ENCODE measurements at regions not wholly inside any gene's neighbourhood (a gene's known extent, or its start where the extent isn't known, plus 50 kb on each side); places are given as distances from the start of the nearest gene placed in this dataset.

DNA sequence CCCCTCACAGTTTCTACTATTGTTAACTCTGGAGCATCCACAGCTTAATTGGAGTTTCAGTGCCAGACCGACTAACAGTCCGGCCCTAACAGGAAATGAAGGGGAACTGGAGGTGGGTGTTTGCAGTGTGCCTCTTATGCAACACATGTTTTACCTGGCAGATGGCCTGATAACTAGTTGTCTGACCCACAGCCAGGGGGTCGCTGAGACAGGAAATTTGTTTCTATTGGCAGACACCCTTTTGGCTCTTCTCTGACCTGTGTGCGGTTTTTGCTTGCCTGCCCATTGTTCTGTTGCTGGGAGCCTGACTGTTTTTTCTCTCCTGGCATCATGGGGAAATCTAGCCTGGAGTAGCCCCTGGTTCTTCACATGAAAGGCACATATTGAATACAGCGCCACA, 1329.8 kb downstream of the DSC3 start (continued):
- TF ChIP-seq POLR2AphosphoS2 (IDR thresholded peaks at IDR 0.05; ENCODE audit: low read depth, low read length) (no peak), NKRF (conservative IDR thresholded peaks at IDR 0.05) (no peak), MTA2 (IDR thresholded peaks at IDR 0.05; ENCODE audit: low read depth) (no peak)

GRCh38 chr18:29711932-29712331, 1330.6 kb downstream of the DSC3 start:
- in situ Hi-C loops (cut with MboI), result no loop called here
- H3K4me3 ChIP-seq, result no peak overlapping the region
- H3K79me2 ChIP-seq (ENCODE audit: control insufficient read depth, insufficient read depth, low read length), result no peaks in the 10 kb centered on the region
- no peaks in the 10 kb centered on the region for H4K20me1 ChIP-seq (ENCODE audit: control insufficient read depth, insufficient read depth)
- no peak overlapping the region for H3K27ac ChIP-seq (ENCODE audit: control insufficient read depth, insufficient read depth)
- no peak for FAIRE-seq
- no TSS peak for BruUV-seq (replicated peaks)
- H2AFZ ChIP-seq (ENCODE audit: control insufficient read depth, low read depth, low read length), result no peak overlapping the region
- SMC1A ChIA-PET (ENCODE audit: uncharacterized antibody, unreplicated experiment), result no interaction called here
- 42% methylated on average over 8 of the region's 8 CpGs for WGBS (ENCODE audit: insufficient coverage, insufficient replicate concordance, low lambda C conversion rate, missing lambda C conversion rate)
- ATAC-seq, result no peak
- intact Hi-C loops (cut with micrococcal nuclease; ENCODE audit: unreplicated experiment), result no loop called here
- CTCF ChIA-PET, result no interaction called here
- H3K4me2 ChIP-seq (ENCODE audit: control insufficient read depth, insufficient read depth), result no peak overlapping the region
- H3K27me3 ChIP-seq (replicated peaks in 1 of 2; ENCODE audit: control insufficient read depth in 2 of 2, insufficient read depth in 2 of 2, low read length in 1 of 2), result no peaks in the 10 kb centered on the region
- H3K9ac ChIP-seq (ENCODE audit: control insufficient read depth, insufficient read depth, low read length), result no peak overlapping the region
- no peaks in the 10 kb centered on the region for H3K9me3 ChIP-seq (replicated peaks; ENCODE audit: control insufficient read depth, insufficient read depth, low read length)
- DNase-seq (ENCODE audit: low read depth, low spot score), result no peak
- POLR2A ChIA-PET, result no interaction called here
- H3K36me3 ChIP-seq (ENCODE audit: control insufficient read depth in 2 of 2, insufficient read depth in 2 of 2, low read length in 1 of 2), result no peaks in the 10 kb centered on the region
- RAD21 ChIA-PET (ENCODE audit: unreplicated experiment), result no interaction called here
- no peaks in the 10 kb centered on the region for H3K4me1 ChIP-seq (ENCODE audit: control insufficient read depth, insufficient read depth, low read length)
- TF ChIP-seq POU2F2 (IDR thresholded peaks at IDR 0.05; ENCODE audit: borderline replicate concordance, low read depth, low read length) (no peak), SPI1 (IDR thresholded peaks at IDR 0.05; ENCODE audit: borderline replicate concordance, insufficient read depth, low read depth, low read length) (no peak), HSF1 (IDR thresholded peaks at IDR 0.05; ENCODE audit: low read depth, low read length) (no peak), SMAD5 (IDR thresholded peaks at IDR 0.05; ENCODE audit: low read depth) (no peak), POLR2AphosphoS2 (IDR thresholded peaks at IDR 0.05; ENCODE audit: low read depth, low read length) (no peak), ZBTB33 (IDR thresholded peaks at IDR 0.05) (no peak), CBX5 (IDR thresholded peaks at IDR 0.05; ENCODE audit: low read depth) (no peak), CHD4 (IDR thresholded peaks at IDR 0.05) (no peak), SUZ12 (IDR thresholded peaks at IDR 0.05; ENCODE audit: unreplicated experiment) (no peak)
- TF ChIP-seq, protein P1, sequence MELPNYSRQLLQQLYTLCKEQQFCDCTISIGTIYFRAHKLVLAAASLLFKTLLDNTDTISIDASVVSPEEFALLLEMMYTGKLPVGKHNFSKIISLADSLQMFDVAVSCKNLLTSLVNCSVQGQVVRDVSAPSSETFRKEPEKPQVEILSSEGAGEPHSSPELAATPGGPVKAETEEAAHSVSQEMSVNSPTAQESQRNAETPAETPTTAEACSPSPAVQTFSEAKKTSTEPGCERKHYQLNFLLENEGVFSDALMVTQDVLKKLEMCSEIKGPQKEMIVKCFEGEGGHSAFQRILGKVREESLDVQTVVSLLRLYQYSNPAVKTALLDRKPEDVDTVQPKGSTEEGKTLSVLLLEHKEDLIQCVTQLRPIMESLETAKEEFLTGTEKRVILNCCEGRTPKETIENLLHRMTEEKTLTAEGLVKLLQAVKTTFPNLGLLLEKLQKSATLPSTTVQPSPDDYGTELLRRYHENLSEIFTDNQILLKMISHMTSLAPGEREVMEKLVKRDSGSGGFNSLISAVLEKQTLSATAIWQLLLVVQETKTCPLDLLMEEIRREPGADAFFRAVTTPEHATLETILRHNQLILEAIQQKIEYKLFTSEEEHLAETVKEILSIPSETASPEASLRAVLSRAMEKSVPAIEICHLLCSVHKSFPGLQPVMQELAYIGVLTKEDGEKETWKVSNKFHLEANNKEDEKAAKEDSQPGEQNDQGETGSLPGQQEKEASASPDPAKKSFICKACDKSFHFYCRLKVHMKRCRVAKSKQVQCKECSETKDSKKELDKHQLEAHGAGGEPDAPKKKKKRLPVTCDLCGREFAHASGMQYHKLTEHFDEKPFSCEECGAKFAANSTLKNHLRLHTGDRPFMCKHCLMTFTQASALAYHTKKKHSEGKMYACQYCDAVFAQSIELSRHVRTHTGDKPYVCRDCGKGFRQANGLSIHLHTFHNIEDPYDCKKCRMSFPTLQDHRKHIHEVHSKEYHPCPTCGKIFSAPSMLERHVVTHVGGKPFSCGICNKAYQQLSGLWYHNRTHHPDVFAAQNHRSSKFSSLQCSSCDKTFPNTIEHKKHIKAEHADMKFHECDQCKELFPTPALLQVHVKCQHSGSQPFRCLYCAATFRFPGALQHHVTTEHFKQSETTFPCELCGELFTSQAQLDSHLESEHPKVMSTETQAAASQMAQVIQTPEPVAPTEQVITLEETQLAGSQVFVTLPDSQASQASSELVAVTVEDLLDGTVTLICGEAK (IDR thresholded peaks at IDR 0.05; ENCODE audit: borderline replicate concordance), result no peak
